CD14-positive monocyte (primary cell): ENCODE measurements at regions not wholly inside any gene's neighbourhood (a gene's known extent, or its start where the extent isn't known, plus 50 kb on each side); places are given as distances from the start of the nearest gene placed in this dataset.

Source experiments
- DNase-seq, 3 donors: peaks; one replicate each; pipeline ENCODE4 v3.0.0-alpha.2; 2011 to 2022
- H2AFZ ChIP-seq: 2 replicates; pipeline ENCODE4 v1.6.0; 2012; ENCODE audit warnings: mild to moderate bottlenecking, low read depth, low read length, inconsistent platforms; ENCODE audit not compliant: insufficient read depth, poor library complexity, severe bottlenecking
- H3K27ac ChIP-seq, 2 donors: 1 replicate in 1 of 2; 2 replicates in 1 of 2; pipeline ENCODE4 v1.5.1; 2012 to 2013; ENCODE audit warnings: low read length in 2 of 2, control low read depth in 1 of 2, inconsistent platforms in 1 of 2, low read depth in 1 of 2, mild to moderate bottlenecking in 1 of 2
- H3K27me3 ChIP-seq, 2 donors: one replicate each; pipeline versions ENCODE4 v1.6.0 to v1.6.1; 2011 to 2013; ENCODE audit warnings: low read length in 2 of 2; ENCODE audit not compliant: control insufficient read depth in 2 of 2, insufficient read depth in 2 of 2
- H3K36me3 ChIP-seq, 2 donors: replicated peaks in 1 of 2; 1 replicate in 1 of 2; 2 replicates in 1 of 2; pipeline versions ENCODE4 v1.5.1 to v1.6.1; 2012 to 2013; ENCODE audit warnings: low read length in 2 of 2, control low read depth in 1 of 2, inconsistent platforms in 1 of 2, mild to moderate bottlenecking in 1 of 2; ENCODE audit not compliant: insufficient read depth in 2 of 2, control insufficient read depth in 1 of 2
- H3K4me1 ChIP-seq, 2 donors: 1 replicate in 1 of 2; 2 replicates in 1 of 2; pipeline versions ENCODE4 v1.5.1 to v1.6.1; 2012 to 2013; ENCODE audit warnings: low read length in 2 of 2, control low read depth in 1 of 2, inconsistent platforms in 1 of 2, mild to moderate bottlenecking in 1 of 2, moderate library complexity in 1 of 2; ENCODE audit not compliant: insufficient read depth in 2 of 2, control insufficient read depth in 1 of 2
- H3K4me2 ChIP-seq: replicated peaks from 2 replicates; pipeline ENCODE3; 2012; ENCODE audit warnings: low read length, moderate library complexity, mild to moderate bottlenecking; ENCODE audit not compliant: poor library complexity, severe bottlenecking; ENCODE audit errors: extremely low read depth
- H3K4me3 ChIP-seq, 3 experiments: fragments of 200-600 bp in 1 of 3; sonication (generic) in 1 of 3; replicated peaks in 1 of 3; 1 replicate in 2 of 3; 2 replicates in 1 of 3; pipeline ENCODE4 v1.5.1; 2011 to 2013; ENCODE audit warnings: low read length in 3 of 3, mild to moderate bottlenecking in 3 of 3, control low read depth in 2 of 3, low read depth in 2 of 3, inconsistent platforms in 1 of 3, moderate library complexity in 1 of 3
- H3K79me2 ChIP-seq: 2 replicates; pipeline ENCODE4 v1.6.0; 2012; ENCODE audit warnings: mild to moderate bottlenecking, control low read depth, inconsistent platforms, low read length, moderate library complexity; ENCODE audit not compliant: insufficient read depth
- H3K9ac ChIP-seq: 2 replicates; pipeline ENCODE4 v1.6.0; 2017; ENCODE audit warnings: low read length, mild to moderate bottlenecking; ENCODE audit not compliant: insufficient read depth, poor library complexity, severe bottlenecking
- H3K9me3 ChIP-seq, 2 donors: replicated peaks in 1 of 2; 1 replicate in 1 of 2; 2 replicates in 1 of 2; pipeline versions ENCODE4 v1.5.1 to v1.6.1; 2012 to 2013; ENCODE audit warnings: low read length in 2 of 2, control low read depth in 1 of 2; ENCODE audit not compliant: control insufficient read depth in 1 of 2, insufficient read depth in 1 of 2
- H4K20me1 ChIP-seq: 2 replicates; pipeline ENCODE4 v1.6.0; 2012; ENCODE audit warnings: mild to moderate bottlenecking, low read length, control low read depth, moderate library complexity; ENCODE audit not compliant: insufficient read depth
- H3K27ac Mint-ChIP-seq, 7 donors: one replicate each; pipeline ENCODE4 v1.8.0; 2020; ENCODE audit warnings: mild to moderate bottlenecking in 7 of 7, mixed read lengths in 7 of 7, moderate library complexity in 6 of 7, inconsistent platforms in 2 of 7
- H3K27me3 Mint-ChIP-seq, 3 donors: one replicate each; pipeline ENCODE4 v1.8.0; 2021 to 2022; ENCODE audit warnings: low read depth in 3 of 3, mild to moderate bottlenecking in 3 of 3, mixed read lengths in 3 of 3, moderate library complexity in 3 of 3, inconsistent platforms in 1 of 3
- H3K36me3 Mint-ChIP-seq, 2 donors: one replicate each; pipeline ENCODE4 v1.8.0; 2020; ENCODE audit warnings: mixed read lengths in 2 of 2, inconsistent platforms in 1 of 2, mild to moderate bottlenecking in 1 of 2
- H3K4me1 Mint-ChIP-seq: one replicate; pipeline ENCODE4 v1.8.0; 2020; ENCODE audit warnings: mild to moderate bottlenecking, mixed read lengths
- H3K4me3 Mint-ChIP-seq, 2 donors: one replicate each; pipeline ENCODE4 v1.8.0; 2020; ENCODE audit warnings: mild to moderate bottlenecking in 2 of 2, mixed read lengths in 2 of 2, moderate library complexity in 1 of 2
- H3K9me3 Mint-ChIP-seq, 7 donors: one replicate each; pipeline ENCODE4 v1.8.0; 2020 to 2022; ENCODE audit warnings: mixed read lengths in 7 of 7, mild to moderate bottlenecking in 6 of 7, moderate library complexity in 6 of 7, inconsistent platforms in 2 of 7
- CTCF ChIP-seq: fragments of 200-600 bp; IDR thresholded peaks from one replicate; pipeline ENCODE4 v1.8.0; 2022; ENCODE audit warnings: antibody characterized with exemption, mild to moderate bottlenecking
- WGBS: methylation state at CpG from one replicate; pipeline ENCODE4 v1.1.5; 2013; ENCODE audit warnings: missing lambda C conversion rate; ENCODE audit not compliant: insufficient coverage; 5-methylcytosine and 5-hydroxymethylcytosine counted together
- intact Hi-C, 2 donors: fragments of 100-400 bp; cut with micrococcal nuclease; formaldehyde crosslinking; loops; one replicate each; pipeline versions ENCODE4 v1.15.0 to v1.15.1; 2023

- peaks cover 0 to 2% (median 0%) of the 10 kb centered on the region in 3 donors for H3K27me3 Mint-ChIP-seq
- intact Hi-C loops, result no loop called here
- TF ChIP-seq CTCF, result no peak
Observed at GRCh38 chr18:44180683-44181082, 500.0 kb upstream of the SETBP1 start.

GRCh38 chr18:44181951-44182747 is 498.5 kb upstream of the SETBP1 start:
- Mint-ChIP-seq H3K27me3 (peaks cover 0 to 2% (median 0%) of the 10 kb centered on the region in 3 donors), H3K36me3 (no peaks in the 10 kb centered on the region), H3K27ac (no peak overlapping the region), H3K9me3 (peaks cover 0 to 6% (median 0%) of the 10 kb centered on the region in 7 donors), H3K4me3 (no peak overlapping the region), H3K4me1 (no peaks in the 10 kb centered on the region)
- Histone ChIP-seq H3K27ac (no peak overlapping the region), H3K4me3 (no peak overlapping the region), H4K20me1 (no peaks in the 10 kb centered on the region), H3K79me2 (no peaks in the 10 kb centered on the region), H3K9ac (no peak overlapping the region), H3K4me1 (no peaks in the 10 kb centered on the region), H2AFZ (no peak overlapping the region), H3K36me3 (no peaks in the 10 kb centered on the region), H3K4me2 (no peak overlapping the region), H3K27me3 (no peaks in the 10 kb centered on the region), H3K9me3 (no peaks in the 10 kb centered on the region)
- DNase-seq, result no peak
- intact Hi-C loops, result no loop called here
- no CpG with 5 or more reads among the region's 3 CpGs for WGBS
- TF ChIP-seq CTCF, result no peak

More at GRCh38 chr18:44180683-44181082, 500.0 kb upstream of the SETBP1 start:
- Mint-ChIP-seq H3K4me3 (no peak overlapping the region), H3K4me1 (no peaks in the 10 kb centered on the region), H3K9me3 (peaks cover 0 to 6% (median 0%) of the 10 kb centered on the region in 7 donors), H3K36me3 (no peaks in the 10 kb centered on the region), H3K27ac (no peak overlapping the region)
- Histone ChIP-seq H3K4me2 (no peak overlapping the region), H3K79me2 (no peaks in the 10 kb centered on the region), H4K20me1 (no peaks in the 10 kb centered on the region), H3K4me1 (no peaks in the 10 kb centered on the region), H3K9me3 (no peaks in the 10 kb centered on the region), H3K9ac (no peak overlapping the region), H3K36me3 (no peaks in the 10 kb centered on the region), H2AFZ (no peak overlapping the region), H3K27ac (no peak overlapping the region), H3K4me3 (no peak overlapping the region), H3K27me3 (no peaks in the 10 kb centered on the region)
- no CpG with 5 or more reads among the region's 1 CpG for WGBS
- no peak for DNase-seq
